ENCODE measurements at regions not wholly inside any gene's neighbourhood (a gene's known extent, or its start where the extent isn't known, plus 50 kb on each side); places are given as distances from the start of the nearest gene placed in this dataset.

DNA sequence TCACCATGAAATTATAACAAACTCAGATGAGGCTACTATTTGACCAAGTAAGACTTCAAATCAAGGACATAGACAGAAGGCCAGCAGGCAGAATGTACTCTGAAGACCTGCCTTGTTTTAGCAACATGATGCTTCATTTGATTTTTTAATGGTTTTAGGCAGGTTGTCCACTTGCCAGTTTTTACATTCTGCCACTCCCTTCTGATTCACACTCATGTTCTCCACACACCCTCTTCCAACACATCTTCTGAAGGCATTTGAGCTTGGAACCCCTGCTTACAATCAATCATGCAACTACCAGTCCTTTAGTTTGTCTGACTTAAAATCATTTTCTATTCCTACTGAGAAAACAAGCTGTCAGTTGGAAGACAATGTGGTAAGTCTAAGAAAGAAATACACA, 114.9 kb upstream of the SMIM31 start:
- TF ChIP-seq CTCF (IDR thresholded peaks at IDR 0.05; ENCODE audit: low read depth, low read length) = no peak
- no peak for TF ChIP-seq EZH2phosphoT487 (IDR thresholded peaks at IDR 0.05; ENCODE audit: low read depth)

Measured in OCI-LY3 (cell line).